Pancreas (tissue), 10 donors: ENCODE measurements at regions not wholly inside any gene's neighbourhood (a gene's known extent, or its start where the extent isn't known, plus 50 kb on each side); places are given as distances from the start of the nearest gene placed in this dataset.
A peak's percentile ranks its signal among the peaks of the same experiment; 100 is the strongest.
"Not testable (repeated sequence)": the region's sequence is repeated elsewhere in the genome, so short reads cannot be mapped to it uniquely, and the experiment has no call there.

ENCODE experiments used
- ATAC-seq, 4 donors: fragments of 200-7000 bp; cut with Tn5 transposase; one replicate each; pipeline versions ENCODE4 v1.8.0 to v1.9.1; 2020; ENCODE audit warnings: mild to moderate bottlenecking in 4 of 4, moderate library complexity in 4 of 4
- DNase-seq, 6 donors: peaks; one replicate each; pipeline ENCODE4 v3.0.0-alpha.2; 2020
- FAIRE-seq: peaks from 2 replicates; lab custom pipeline; 2012; peaks lifted over from hg19 to GRCh38; lab: Jason Lieb, UNC
- H3K27ac ChIP-seq, 4 donors: fragments of 200-600 bp; sonication (generic); 1 replicate in 3 of 4; 2 replicates in 1 of 4; pipeline versions ENCODE4 v1.5.0 to v1.8.0; 2020
- H3K27me3 ChIP-seq, 4 donors: fragments of 200-600 bp; one replicate each; pipeline ENCODE4 v1.8.0; 2021
- H3K36me3 ChIP-seq, 3 donors: fragments of 200-600 bp; sonication (generic) in 1 of 3; one replicate each; pipeline versions ENCODE4 v1.5.0 to v1.8.0; 2020 to 2021
- H3K4me1 ChIP-seq, 3 donors: fragments of 200-600 bp; one replicate each; pipeline ENCODE4 v1.8.0; 2021
- H3K4me3 ChIP-seq, 4 donors: fragments of 200-600 bp; sonication (generic) in 2 of 4; one replicate each; pipeline versions ENCODE4 v1.5.0 to v1.8.0; 2020 to 2021
- H3K9me3 ChIP-seq, 4 donors: fragments of 200-600 bp; one replicate each; pipeline ENCODE4 v1.8.0; 2021
- WGBS, 2 donors: extraction: QIAGEN DNeasy Blood & Tissue Kit; methylation state at CpG; one replicate each; pipeline ENCODE4 v1.1.7; 2013; 5-methylcytosine and 5-hydroxymethylcytosine counted together
- intact Hi-C, 3 donors: fragments of 100-400 bp; cut with DNase I; formaldehyde crosslinking; loops; one replicate each; pipeline versions ENCODE4 v1.11.1 to v1.14.2; 2022
- TF ChIP-seq, protein P1 (sequence below), 4 donors: fragments of 200-600 bp; sonication (generic) in 3 of 4; IDR thresholded peaks; one replicate each; pipeline versions ENCODE4 v1.5.0 to v1.8.0; 2021; ENCODE audit warnings: antibody characterized with exemption in 4 of 4
- donor health status: healthy with polysubstance abuse.
- donor health status: DM: no; HTN: no; CAD: no; lungs with moderate emphysema.
- donor health status: DM: no; HTN: no; CAD: no.
- donor health status: control.
- donor health status: control.
- donor health status: Bipolar disorder and iron deficiency.
- donor health status: DM: yes; HTN: yes; CAD: no.
- donor health status: DM: no; HTN: no; CAD: no.
- donor health status: DM: no; HTN: no; CAD: no.
- donor health status: DM: yes; HTN: yes; CAD: no.

DNA sequence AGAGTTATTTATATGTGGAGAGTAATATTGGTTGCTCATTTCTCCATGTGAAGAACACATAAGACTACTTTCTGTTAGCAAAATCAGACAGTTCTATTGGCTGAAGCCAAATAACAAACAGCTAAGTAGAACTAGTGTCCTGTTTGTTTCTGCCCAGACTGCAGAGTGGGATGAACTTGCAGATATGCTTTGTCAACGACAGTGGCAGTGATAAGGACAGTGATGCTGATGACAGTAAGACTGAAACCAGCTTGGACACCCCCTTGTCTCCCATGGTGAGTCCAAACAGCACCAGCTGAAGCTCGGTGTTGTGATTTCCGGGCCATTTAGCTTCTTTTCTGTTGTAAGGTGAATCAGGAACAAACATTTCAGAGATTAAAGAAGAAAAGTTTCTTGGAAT lies 102.6 kb upstream of the IL12A start:
- Histone ChIP-seq H3K27me3 (no peaks in the 10 kb centered on the region), H3K4me3 (no peak overlapping the region), H3K27ac (no peak overlapping the region), H3K9me3 (no peaks in the 10 kb centered on the region), H3K36me3 (no peaks in the 10 kb centered on the region), H3K4me1 (no peaks in the 10 kb centered on the region)
- WGBS, 2 donors, result 69 to 72% methylated on average over 3 of the region's 3 CpGs
- intact Hi-C loops, result loop anchor here in 1 of 3 donors (5.0 kb wide), 1 partner anchor 116 kb away; no protein-coding TSS in a partner anchor
- FAIRE-seq, result no peak
- TF ChIP-seq, protein P1, sequence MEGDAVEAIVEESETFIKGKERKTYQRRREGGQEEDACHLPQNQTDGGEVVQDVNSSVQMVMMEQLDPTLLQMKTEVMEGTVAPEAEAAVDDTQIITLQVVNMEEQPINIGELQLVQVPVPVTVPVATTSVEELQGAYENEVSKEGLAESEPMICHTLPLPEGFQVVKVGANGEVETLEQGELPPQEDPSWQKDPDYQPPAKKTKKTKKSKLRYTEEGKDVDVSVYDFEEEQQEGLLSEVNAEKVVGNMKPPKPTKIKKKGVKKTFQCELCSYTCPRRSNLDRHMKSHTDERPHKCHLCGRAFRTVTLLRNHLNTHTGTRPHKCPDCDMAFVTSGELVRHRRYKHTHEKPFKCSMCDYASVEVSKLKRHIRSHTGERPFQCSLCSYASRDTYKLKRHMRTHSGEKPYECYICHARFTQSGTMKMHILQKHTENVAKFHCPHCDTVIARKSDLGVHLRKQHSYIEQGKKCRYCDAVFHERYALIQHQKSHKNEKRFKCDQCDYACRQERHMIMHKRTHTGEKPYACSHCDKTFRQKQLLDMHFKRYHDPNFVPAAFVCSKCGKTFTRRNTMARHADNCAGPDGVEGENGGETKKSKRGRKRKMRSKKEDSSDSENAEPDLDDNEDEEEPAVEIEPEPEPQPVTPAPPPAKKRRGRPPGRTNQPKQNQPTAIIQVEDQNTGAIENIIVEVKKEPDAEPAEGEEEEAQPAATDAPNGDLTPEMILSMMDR (IDR thresholded peaks at IDR 0.05), result no peak
- ATAC-seq, result no peak
- no peak for DNase-seq

GRCh38 chr3:159886530-159886929 lies 102.1 kb upstream of the IL12A start:
- H3K4me3 ChIP-seq, H3K27me3 ChIP-seq, DNase-seq, H3K9me3 ChIP-seq, H3K27ac ChIP-seq, H3K36me3 ChIP-seq, FAIRE-seq, ATAC-seq, H3K4me1 ChIP-seq: not testable (repeated sequence)
- intact Hi-C loops, result loop anchor here in 1 of 3 donors (5.0 kb wide), 1 partner anchor 116 kb away; no protein-coding TSS in a partner anchor
- WGBS, 2 donors, result 89 to 94% methylated on average over 6 of the region's 6 CpGs

DNA sequence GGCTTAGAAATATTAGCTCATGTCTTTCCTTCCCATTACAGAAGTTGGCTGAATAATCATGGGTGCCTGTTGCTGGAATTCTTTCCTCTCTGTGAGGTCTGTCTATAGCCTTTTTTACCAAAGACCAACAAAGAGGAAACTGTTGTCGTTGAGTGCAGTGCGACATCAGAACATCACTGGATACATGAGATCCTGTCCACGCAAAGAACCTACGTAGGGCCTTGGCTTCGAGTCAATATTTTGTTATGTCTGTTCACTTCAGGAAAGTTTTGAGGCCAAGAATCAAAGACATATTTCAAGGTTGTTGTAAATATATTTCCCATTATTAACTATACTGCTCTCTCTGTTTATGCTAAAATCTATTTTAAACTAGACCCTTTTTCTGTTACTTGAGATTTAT lies 101.5 kb upstream of the IL12A start:
- Histone ChIP-seq H3K4me1 (no peaks in the 10 kb centered on the region), H3K4me3 (no peak overlapping the region), H3K27me3 (no peaks in the 10 kb centered on the region), H3K9me3 (no peaks in the 10 kb centered on the region), H3K36me3 (no peaks in the 10 kb centered on the region), H3K27ac (no peak overlapping the region)
- ATAC-seq, result no peak
- FAIRE-seq, result no peak
- TF ChIP-seq, protein P1 (IDR thresholded peaks at IDR 0.05), result no peak
- DNase-seq, result no peak
- WGBS, 2 donors, result 78 to 83% methylated on average over 5 of the region's 5 CpGs
- intact Hi-C loops, result loop anchor here in 1 of 3 donors (5.0 kb wide), 1 partner anchor 115 kb away; no protein-coding TSS in a partner anchor

DNA sequence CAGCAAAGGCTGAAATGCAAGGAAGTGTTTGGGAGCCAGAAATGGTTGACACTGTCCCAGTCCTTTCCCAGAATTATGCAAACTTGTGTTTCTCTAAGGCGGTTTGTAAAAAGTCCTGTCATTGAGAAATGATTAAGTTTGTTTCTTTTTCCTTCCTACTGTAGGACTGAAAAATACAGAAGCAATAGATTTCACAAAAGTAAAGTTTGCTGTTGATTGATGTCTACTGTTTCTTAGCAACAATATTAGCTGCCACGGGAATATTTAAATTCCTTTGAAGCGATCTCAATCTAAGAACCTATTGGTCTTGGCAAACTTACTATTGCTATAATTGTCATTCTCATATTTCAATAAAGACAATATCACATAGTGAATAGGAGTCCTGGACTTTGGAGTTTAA lies 100.7 kb upstream of the IL12A start:
- WGBS, 2 donors, result 26 to 29% methylated on average over 3 of the region's 3 CpGs
- H3K4me3 ChIP-seq, result no peak overlapping the region
- no peak overlapping the region for H3K27ac ChIP-seq
- FAIRE-seq, result no peak
- TF ChIP-seq, protein P1 (IDR thresholded peaks at IDR 0.05), result no peak
- DNase-seq, result no peak
- no peaks in the 10 kb centered on the region for H3K9me3 ChIP-seq
- H3K4me1 ChIP-seq, result no peaks in the 10 kb centered on the region
- ATAC-seq, result no peak
- H3K27me3 ChIP-seq, result no peaks in the 10 kb centered on the region
- intact Hi-C loops, result loop anchor here in 1 of 3 donors (5.0 kb wide), 1 partner anchor 114 kb away; no protein-coding TSS in a partner anchor
- H3K36me3 ChIP-seq, result no peaks in the 10 kb centered on the region

GRCh38 chr3:159892171-159892795 lies 96.4 kb upstream of the IL12A start:
- H3K27ac ChIP-seq, result no peak overlapping the region
- 40 to 47% methylated on average over 2 of the region's 2 CpGs for WGBS, 2 donors
- no peaks in the 10 kb centered on the region for H3K36me3 ChIP-seq
- H3K27me3 ChIP-seq, result no peaks in the 10 kb centered on the region
- H3K9me3 ChIP-seq, result no peaks in the 10 kb centered on the region
- DNase-seq, result peak in 2 of 6 donors; percentile 16 to 19
- peak in 2 of 4 donors; percentile 23 to 54 for ATAC-seq
- intact Hi-C loops, result no loop called here
- no peak for FAIRE-seq
- no peak overlapping the region for H3K4me3 ChIP-seq
- peaks cover 0 to 3% (median 0%) of the 10 kb centered on the region in 3 donors for H3K4me1 ChIP-seq
- TF ChIP-seq, protein P1 (IDR thresholded peaks at IDR 0.05), result no peak
